Spleen (tissue), 7 donors: ENCODE measurements at regions not wholly inside any gene's neighbourhood (a gene's known extent, or its start where the extent isn't known, plus 50 kb on each side); places are given as distances from the start of the nearest gene placed in this dataset.

Experiments used
- POLR2A ChIP-seq, 3 donors: fragments of 450-650 bp; IDR thresholded peaks; one replicate each; pipeline ENCODE4 v1.5.1; 2017; ENCODE audit warnings: antibody characterized with exemption in 3 of 3, mild to moderate bottlenecking in 1 of 3
- POLR2AphosphoS5 ChIP-seq, 3 donors: sonication (generic); formaldehyde crosslinking; IDR thresholded peaks; one replicate each; pipeline ENCODE4 v1.5.1; 2017; ENCODE audit warnings: antibody characterized with exemption in 3 of 3
- TF ChIP-seq, protein P1 (sequence below), 11 experiments: fragments of 200-600 bp in 7 of 11; fragments of 450-650 bp in 4 of 11; sonication (generic) in 4 of 11; IDR thresholded peaks in 8 of 11; conservative IDR thresholded peaks in 3 of 11; 1 replicate in 7 of 11; 2 replicates in 4 of 11; pipeline versions ENCODE4 v1.4.0 to v1.8.0; 2016 to 2021; ENCODE audit warnings: antibody characterized with exemption in 11 of 11, inconsistent platforms in 4 of 11, mild to moderate bottlenecking in 1 of 11
- donor health status: DM: no; HTN: no; CAD: no; lungs with moderate emphysema.
- donor health status: DM: no; HTN: no; CAD: no.
- donor health status: DM: no; HTN: no; CAD: no.

DNA sequence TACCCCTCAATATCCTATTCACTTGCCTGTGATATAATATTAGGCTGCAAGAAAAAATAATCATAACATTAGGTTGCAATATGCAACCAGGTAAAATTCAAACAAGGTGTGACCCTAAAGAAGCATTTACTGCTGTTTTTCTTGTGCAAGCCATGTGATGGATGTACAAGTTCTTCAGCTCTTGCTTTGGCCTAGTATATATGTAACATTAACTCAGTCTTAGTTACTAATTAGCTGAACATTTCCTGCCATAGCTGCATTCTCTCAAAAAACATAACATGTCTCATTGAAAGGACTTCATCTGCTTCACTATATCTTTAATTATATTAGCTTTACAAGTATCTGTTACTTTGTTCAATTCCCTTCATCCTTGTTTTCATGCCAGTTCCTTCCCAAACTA, 406.8 kb upstream of the HTR2A start:
- TF ChIP-seq, protein P1, sequence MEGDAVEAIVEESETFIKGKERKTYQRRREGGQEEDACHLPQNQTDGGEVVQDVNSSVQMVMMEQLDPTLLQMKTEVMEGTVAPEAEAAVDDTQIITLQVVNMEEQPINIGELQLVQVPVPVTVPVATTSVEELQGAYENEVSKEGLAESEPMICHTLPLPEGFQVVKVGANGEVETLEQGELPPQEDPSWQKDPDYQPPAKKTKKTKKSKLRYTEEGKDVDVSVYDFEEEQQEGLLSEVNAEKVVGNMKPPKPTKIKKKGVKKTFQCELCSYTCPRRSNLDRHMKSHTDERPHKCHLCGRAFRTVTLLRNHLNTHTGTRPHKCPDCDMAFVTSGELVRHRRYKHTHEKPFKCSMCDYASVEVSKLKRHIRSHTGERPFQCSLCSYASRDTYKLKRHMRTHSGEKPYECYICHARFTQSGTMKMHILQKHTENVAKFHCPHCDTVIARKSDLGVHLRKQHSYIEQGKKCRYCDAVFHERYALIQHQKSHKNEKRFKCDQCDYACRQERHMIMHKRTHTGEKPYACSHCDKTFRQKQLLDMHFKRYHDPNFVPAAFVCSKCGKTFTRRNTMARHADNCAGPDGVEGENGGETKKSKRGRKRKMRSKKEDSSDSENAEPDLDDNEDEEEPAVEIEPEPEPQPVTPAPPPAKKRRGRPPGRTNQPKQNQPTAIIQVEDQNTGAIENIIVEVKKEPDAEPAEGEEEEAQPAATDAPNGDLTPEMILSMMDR (IDR thresholded peaks at IDR 0.05 in 8 of 11, conservative IDR thresholded peaks at IDR 0.05 in 3 of 11) = no peak
- no peak for TF ChIP-seq POLR2A (IDR thresholded peaks at IDR 0.05)
- no peak for TF ChIP-seq POLR2AphosphoS5 (IDR thresholded peaks at IDR 0.05)
